HEK293 (cell line): ENCODE measurements at regions not wholly inside any gene's neighbourhood (a gene's known extent, or its start where the extent isn't known, plus 50 kb on each side); places are given as distances from the start of the nearest gene placed in this dataset.

Experiments
- GLI2 ChIP-seq: fragments of 450-650 bp; formaldehyde crosslinking; IDR thresholded peaks from 2 replicates; pipeline ENCODE4; 2017; ENCODE audit warnings: missing biosample characterization, missing genetic modification characterization, low read depth, borderline replicate concordance
- PATZ1 ChIP-seq: fragments of 450-650 bp; formaldehyde crosslinking; IDR thresholded peaks from 2 replicates; pipeline ENCODE4 v1.5.1; 2016; ENCODE audit warnings: missing biosample characterization, missing genetic modification characterization
- SP3 ChIP-seq: fragments of 450-650 bp; formaldehyde crosslinking; IDR thresholded peaks from 2 replicates; pipeline ENCODE4 v1.5.1; 2016; ENCODE audit warnings: missing biosample characterization, missing genetic modification characterization
- ZFP3 ChIP-seq: fragments of 450-650 bp; formaldehyde crosslinking; IDR thresholded peaks from 2 replicates; pipeline ENCODE4 v1.5.1; 2016; ENCODE audit warnings: low read depth, missing biosample characterization, missing genetic modification characterization
- ZNF398 ChIP-seq: fragments of 450-650 bp; formaldehyde crosslinking; IDR thresholded peaks from 2 replicates; pipeline ENCODE4 v1.5.1; 2017; ENCODE audit warnings: missing biosample characterization, missing genetic modification characterization
- ZNF488 ChIP-seq: fragments of 450-650 bp; formaldehyde crosslinking; IDR thresholded peaks from 2 replicates; pipeline ENCODE4 v1.5.1; 2016; ENCODE audit warnings: missing biosample characterization, missing genetic modification characterization
- ZNF561 ChIP-seq: fragments of 450-650 bp; IDR thresholded peaks from 2 replicates; pipeline ENCODE4 v1.5.1; 2018; ENCODE audit warnings: missing biosample characterization, missing genetic modification characterization, borderline replicate concordance
- ZNF658 ChIP-seq: fragments of 450-650 bp; formaldehyde crosslinking; IDR thresholded peaks from 2 replicates; pipeline ENCODE4; 2016; ENCODE audit warnings: missing biosample characterization, missing genetic modification characterization
- ZNF670 ChIP-seq: fragments of 450-650 bp; formaldehyde crosslinking; IDR thresholded peaks from 2 replicates; pipeline ENCODE4 v1.5.1; 2016; ENCODE audit warnings: missing biosample characterization, missing genetic modification characterization, low read depth
- ZNF768 ChIP-seq: fragments of 450-650 bp; formaldehyde crosslinking; IDR thresholded peaks from 2 replicates; pipeline ENCODE4 v1.5.1; 2018; ENCODE audit warnings: missing biosample characterization, mild to moderate bottlenecking, missing genetic modification characterization
- TF ChIP-seq, protein P1 (sequence below): fragments of 450-650 bp; formaldehyde crosslinking; IDR thresholded peaks from 2 replicates; pipeline ENCODE4 v1.5.1; 2016; ENCODE audit warnings: missing biosample characterization, missing genetic modification characterization
- TF ChIP-seq, protein P2 (sequence below): fragments of 450-650 bp; formaldehyde crosslinking; IDR thresholded peaks from 2 replicates; pipeline ENCODE4 v1.5.1; 2016; ENCODE audit warnings: missing biosample characterization, missing genetic modification characterization

- TF ChIP-seq, protein P1, sequence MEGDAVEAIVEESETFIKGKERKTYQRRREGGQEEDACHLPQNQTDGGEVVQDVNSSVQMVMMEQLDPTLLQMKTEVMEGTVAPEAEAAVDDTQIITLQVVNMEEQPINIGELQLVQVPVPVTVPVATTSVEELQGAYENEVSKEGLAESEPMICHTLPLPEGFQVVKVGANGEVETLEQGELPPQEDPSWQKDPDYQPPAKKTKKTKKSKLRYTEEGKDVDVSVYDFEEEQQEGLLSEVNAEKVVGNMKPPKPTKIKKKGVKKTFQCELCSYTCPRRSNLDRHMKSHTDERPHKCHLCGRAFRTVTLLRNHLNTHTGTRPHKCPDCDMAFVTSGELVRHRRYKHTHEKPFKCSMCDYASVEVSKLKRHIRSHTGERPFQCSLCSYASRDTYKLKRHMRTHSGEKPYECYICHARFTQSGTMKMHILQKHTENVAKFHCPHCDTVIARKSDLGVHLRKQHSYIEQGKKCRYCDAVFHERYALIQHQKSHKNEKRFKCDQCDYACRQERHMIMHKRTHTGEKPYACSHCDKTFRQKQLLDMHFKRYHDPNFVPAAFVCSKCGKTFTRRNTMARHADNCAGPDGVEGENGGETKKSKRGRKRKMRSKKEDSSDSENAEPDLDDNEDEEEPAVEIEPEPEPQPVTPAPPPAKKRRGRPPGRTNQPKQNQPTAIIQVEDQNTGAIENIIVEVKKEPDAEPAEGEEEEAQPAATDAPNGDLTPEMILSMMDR (tag by site-specific recombination): no peak
- TF ChIP-seq ZNF561 (tag by site-specific recombination): no peak
- no peak for TF ChIP-seq ZNF398
- TF ChIP-seq, protein P2, sequence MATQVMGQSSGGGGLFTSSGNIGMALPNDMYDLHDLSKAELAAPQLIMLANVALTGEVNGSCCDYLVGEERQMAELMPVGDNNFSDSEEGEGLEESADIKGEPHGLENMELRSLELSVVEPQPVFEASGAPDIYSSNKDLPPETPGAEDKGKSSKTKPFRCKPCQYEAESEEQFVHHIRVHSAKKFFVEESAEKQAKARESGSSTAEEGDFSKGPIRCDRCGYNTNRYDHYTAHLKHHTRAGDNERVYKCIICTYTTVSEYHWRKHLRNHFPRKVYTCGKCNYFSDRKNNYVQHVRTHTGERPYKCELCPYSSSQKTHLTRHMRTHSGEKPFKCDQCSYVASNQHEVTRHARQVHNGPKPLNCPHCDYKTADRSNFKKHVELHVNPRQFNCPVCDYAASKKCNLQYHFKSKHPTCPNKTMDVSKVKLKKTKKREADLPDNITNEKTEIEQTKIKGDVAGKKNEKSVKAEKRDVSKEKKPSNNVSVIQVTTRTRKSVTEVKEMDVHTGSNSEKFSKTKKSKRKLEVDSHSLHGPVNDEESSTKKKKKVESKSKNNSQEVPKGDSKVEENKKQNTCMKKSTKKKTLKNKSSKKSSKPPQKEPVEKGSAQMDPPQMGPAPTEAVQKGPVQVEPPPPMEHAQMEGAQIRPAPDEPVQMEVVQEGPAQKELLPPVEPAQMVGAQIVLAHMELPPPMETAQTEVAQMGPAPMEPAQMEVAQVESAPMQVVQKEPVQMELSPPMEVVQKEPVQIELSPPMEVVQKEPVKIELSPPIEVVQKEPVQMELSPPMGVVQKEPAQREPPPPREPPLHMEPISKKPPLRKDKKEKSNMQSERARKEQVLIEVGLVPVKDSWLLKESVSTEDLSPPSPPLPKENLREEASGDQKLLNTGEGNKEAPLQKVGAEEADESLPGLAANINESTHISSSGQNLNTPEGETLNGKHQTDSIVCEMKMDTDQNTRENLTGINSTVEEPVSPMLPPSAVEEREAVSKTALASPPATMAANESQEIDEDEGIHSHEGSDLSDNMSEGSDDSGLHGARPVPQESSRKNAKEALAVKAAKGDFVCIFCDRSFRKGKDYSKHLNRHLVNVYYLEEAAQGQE: no peak
- TF ChIP-seq GLI2 (tag by site-specific recombination): no peak
- TF ChIP-seq ZNF768 (tag by site-specific recombination): no peak
- TF ChIP-seq ZNF488 (tag by site-specific recombination): no peak
- no peak for TF ChIP-seq ZNF658 (tag by site-specific recombination)
- TF ChIP-seq ZNF670 (tag by site-specific recombination): no peak
- TF ChIP-seq PATZ1 (tag by site-specific recombination): no peak
- no peak for TF ChIP-seq SP3 (tag by site-specific recombination)
- TF ChIP-seq ZFP3 (tag by site-specific recombination): no peak
These were observed 449.4 kb upstream of the CDH10 start for GRCh38 chr5:25094219-25094618.
